GM12891 (cell line): ENCODE measurements at regions not wholly inside any gene's neighbourhood (a gene's known extent, or its start where the extent isn't known, plus 50 kb on each side); places are given as distances from the start of the nearest gene placed in this dataset.

Experiments used
- POLR2A ChIP-seq: IDR thresholded peaks from 2 replicates; pipeline ENCODE4 v1.6.1; 2011; ENCODE audit warnings: low read depth, low read length, control low read depth
- POLR2AphosphoS5 ChIP-seq: IDR thresholded peaks from 2 replicates; pipeline ENCODE4 v1.6.1; 2011; ENCODE audit warnings: low read depth, low read length, control low read depth

GRCh38 chr5:2851895-2852294, 100.4 kb upstream of the IRX2 start:
- TF ChIP-seq POLR2AphosphoS5, result no peak
- no peak for TF ChIP-seq POLR2A
